Keratinocyte (primary cell): ENCODE measurements at regions not wholly inside any gene's neighbourhood (a gene's known extent, or its start where the extent isn't known, plus 50 kb on each side); places are given as distances from the start of the nearest gene placed in this dataset.

Experiments
- DNase-seq: peaks from one replicate; pipeline ENCODE4 v3.0.0-alpha.2; 2011; ENCODE audit warnings: low read depth, missing footprints, low spot score
- FAIRE-seq: peaks from 2 replicates; lab custom pipeline; 2011; peaks lifted over from hg19 to GRCh38; lab: Jason Lieb, UNC
- H2AFZ ChIP-seq: 2 replicates; pipeline ENCODE4 v1.6.0; 2012; ENCODE audit warnings: low read length, control low read depth, inconsistent platforms; ENCODE audit not compliant: control insufficient read depth
- H3K27ac ChIP-seq: 2 replicates; pipeline ENCODE4 v1.5.1; 2011; ENCODE audit warnings: low read length; ENCODE audit not compliant: control insufficient read depth, insufficient read depth
- H3K27me3 ChIP-seq: 3 replicates; pipeline ENCODE4 v1.6.0; 2011; ENCODE audit warnings: low read length; ENCODE audit not compliant: control insufficient read depth, insufficient read depth; ENCODE audit errors: extremely low read depth
- H3K36me3 ChIP-seq, 2 experiments: 2 replicates in 1 of 2; 3 replicates in 1 of 2; pipeline ENCODE4 v1.5.1; 2011; ENCODE audit warnings: low read length in 2 of 2, mild to moderate bottlenecking in 1 of 2; ENCODE audit not compliant: control insufficient read depth in 2 of 2, insufficient read depth in 2 of 2; ENCODE audit errors: extremely low read depth in 1 of 2
- H3K4me1 ChIP-seq: 3 replicates; pipeline ENCODE4 v1.5.1; 2011; ENCODE audit warnings: low read length; ENCODE audit not compliant: control insufficient read depth, insufficient read depth; ENCODE audit errors: extremely low read depth
- H3K4me2 ChIP-seq: 3 replicates; pipeline ENCODE4 v1.6.0; 2011; ENCODE audit warnings: low read depth, low read length; ENCODE audit not compliant: control insufficient read depth, insufficient read depth; ENCODE audit errors: extremely low read depth
- H3K4me3 ChIP-seq, 3 experiments: fragments of 200-600 bp in 1 of 3; sonication (generic) in 1 of 3; 2 replicates in 2 of 3; 3 replicates in 1 of 3; pipeline ENCODE4 v1.5.1; 2011 to 2016; ENCODE audit warnings: low read length in 3 of 3, mild to moderate bottlenecking in 3 of 3, control low read depth in 2 of 3, inconsistent platforms in 1 of 3, low read depth in 1 of 3, mixed read lengths in 1 of 3, mixed run types in 1 of 3, moderate library complexity in 1 of 3; ENCODE audit not compliant: control insufficient read depth in 2 of 3, insufficient read depth in 2 of 3; ENCODE audit errors: extremely low read depth in 1 of 3
- H3K79me2 ChIP-seq: 2 replicates; pipeline ENCODE4 v1.6.0; 2012; ENCODE audit warnings: low read length; ENCODE audit not compliant: control insufficient read depth, insufficient read depth
- H3K9ac ChIP-seq: 3 replicates; pipeline ENCODE4 v1.6.0; 2011; ENCODE audit warnings: low read length; ENCODE audit not compliant: control insufficient read depth, insufficient read depth; ENCODE audit errors: extremely low read depth
- H3K9me1 ChIP-seq: 3 replicates; pipeline ENCODE4 v1.6.0; 2011; ENCODE audit warnings: low read length; ENCODE audit not compliant: control insufficient read depth, insufficient read depth; ENCODE audit errors: extremely low read depth
- H3K9me3 ChIP-seq: 2 replicates; pipeline ENCODE4 v1.5.1; 2012; ENCODE audit warnings: low read depth, low read length; ENCODE audit not compliant: control insufficient read depth
- H4K20me1 ChIP-seq: 3 replicates; pipeline ENCODE4 v1.6.0; 2011; ENCODE audit warnings: low read length; ENCODE audit not compliant: control insufficient read depth, insufficient read depth; ENCODE audit errors: extremely low read depth
- CTCF ChIP-seq, 3 experiments: IDR thresholded peaks in 1 of 3; conservative IDR thresholded peaks in 1 of 3; optimal IDR thresholded peaks in 1 of 3; 2 replicates in 2 of 3; 3 replicates in 1 of 3; pipeline versions ENCODE3 to v1.5.1; 2011; ENCODE audit warnings: low read length in 3 of 3, mild to moderate bottlenecking in 3 of 3, moderate library complexity in 2 of 3, control low read depth in 1 of 3, inconsistent platforms in 1 of 3; ENCODE audit not compliant: insufficient read depth in 2 of 3; ENCODE audit errors: extremely low read depth in 1 of 3
- EZH2 ChIP-seq: IDR thresholded peaks from one replicate; pipeline ENCODE4 v1.6.1; 2012; ENCODE audit warnings: inconsistent platforms, mild to moderate bottlenecking, low read length, moderate library complexity
- dilution Hi-C: fragments of 300-500 bp; cut with MboI; formaldehyde crosslinking; loops from one replicate; pipeline ENCODE4 v1.7.0; 2020; ENCODE audit warnings: low sequenced_read_pairs; ENCODE audit not compliant: extremely low pct_ligation_motif_present

GRCh38 chr7:30224511-30225062 lies 59.8 kb upstream of the ZNRF2 start:
- no peaks in the 10 kb centered on the region for H3K79me2 ChIP-seq
- H2AFZ ChIP-seq, result no peak overlapping the region
- H3K9ac ChIP-seq, result no peak overlapping the region
- H3K9me3 ChIP-seq, result no peaks in the 10 kb centered on the region
- no peaks in the 10 kb centered on the region for H3K36me3 ChIP-seq
- dilution Hi-C loops, result no loop called here
- no peak overlapping the region for H3K4me3 ChIP-seq
- H4K20me1 ChIP-seq, result no peaks in the 10 kb centered on the region
- DNase-seq (peak; percentile 23), FAIRE-seq (peak; percentile 67)
- H3K4me2 ChIP-seq, result peak overlapping the region; percentile 61
- no peaks in the 10 kb centered on the region for H3K27me3 ChIP-seq
- no peaks in the 10 kb centered on the region for H3K9me1 ChIP-seq
- H3K4me1 ChIP-seq, result peaks cover 35% of the 10 kb centered on the region
- peak overlapping the region; percentile 42 for H3K27ac ChIP-seq
- TF ChIP-seq EZH2, result no peak
- no peak for TF ChIP-seq CTCF (optimal IDR thresholded peaks at IDR 0.05 in 1 of 3, IDR thresholded peaks at IDR 0.05 in 1 of 3, conservative IDR thresholded peaks at IDR 0.05 in 1 of 3; ENCODE audit: extremely low read depth in 1 of 3, insufficient read depth in 2 of 3, low read length in 3 of 3)

- dilution Hi-C loops, result no loop called here
- H3K79me2 ChIP-seq, result no peaks in the 10 kb centered on the region
- peak overlapping the region; percentile 22 for H2AFZ ChIP-seq
- peak overlapping the region in 1 of 3 experiments; percentile 30 for H3K4me3 ChIP-seq
- TF ChIP-seq EZH2 (no peak), CTCF (optimal IDR thresholded peaks at IDR 0.05 in 1 of 3, IDR thresholded peaks at IDR 0.05 in 1 of 3, conservative IDR thresholded peaks at IDR 0.05 in 1 of 3; ENCODE audit: extremely low read depth in 1 of 3, insufficient read depth in 2 of 3, low read length in 3 of 3) (no peak)
- no peaks in the 10 kb centered on the region for H3K9me3 ChIP-seq
- FAIRE-seq, result peak; percentile 87
- no peaks in the 10 kb centered on the region for H3K27me3 ChIP-seq
- H3K9ac ChIP-seq, result peak overlapping the region; percentile 41
- H3K4me1 ChIP-seq, result peaks cover 35% of the 10 kb centered on the region
- peak overlapping the region; percentile 66 for H3K4me2 ChIP-seq
- no peaks in the 10 kb centered on the region for H3K9me1 ChIP-seq
- H3K36me3 ChIP-seq, result no peaks in the 10 kb centered on the region
- H3K27ac ChIP-seq, result peak overlapping the region; percentile 75
- no peaks in the 10 kb centered on the region for H4K20me1 ChIP-seq
- DNase-seq, result peak; percentile 70
Measured at GRCh38 chr7:30225863-30226613, 58.4 kb upstream of the ZNRF2 start.
